ENCODE measurements at regions not wholly inside any gene's neighbourhood (a gene's known extent, or its start where the extent isn't known, plus 50 kb on each side); places are given as distances from the start of the nearest gene placed in this dataset.

DNA sequence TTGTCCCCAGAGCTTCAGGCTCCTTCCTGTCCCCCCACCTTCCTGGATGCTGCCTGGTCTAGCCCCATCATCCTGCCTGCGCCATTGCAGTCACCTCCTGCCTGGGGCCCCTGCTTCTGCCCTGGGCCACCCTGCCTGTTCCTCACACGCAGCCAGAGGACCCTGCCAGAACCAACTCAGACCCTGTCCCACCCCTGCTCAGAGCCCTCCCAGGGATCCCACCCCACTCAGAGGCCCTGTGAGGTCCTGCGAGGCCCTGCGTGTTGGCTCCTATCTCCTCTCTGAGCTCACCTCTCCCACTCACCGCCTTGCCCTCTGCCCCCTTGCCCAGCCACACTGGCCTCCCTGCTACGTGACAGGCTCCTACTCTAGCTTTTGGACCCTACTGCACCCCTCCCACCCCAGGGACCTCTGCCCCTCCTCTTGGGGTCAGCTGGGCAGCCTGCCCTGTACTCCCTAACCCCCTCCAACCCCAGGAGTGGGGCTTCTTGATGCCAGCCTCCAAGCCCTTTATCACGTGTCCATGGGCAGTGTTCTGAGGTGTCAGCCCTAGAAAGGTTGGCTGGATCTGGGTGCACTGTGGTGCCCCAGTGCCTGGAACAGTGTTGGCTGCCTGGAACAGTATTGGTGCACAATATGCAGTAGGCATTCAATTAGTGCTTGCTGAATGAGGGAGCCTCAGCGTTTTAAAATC is 68.3 kb downstream of the CEBPB start:
- DNase-seq (ENCODE audit: low spot score): no peak

- DNase-seq (ENCODE audit: low spot score): no peak
Observed at GRCh38 chr20:50259705-50260478, 69.3 kb downstream of the CEBPB start.

DNA sequence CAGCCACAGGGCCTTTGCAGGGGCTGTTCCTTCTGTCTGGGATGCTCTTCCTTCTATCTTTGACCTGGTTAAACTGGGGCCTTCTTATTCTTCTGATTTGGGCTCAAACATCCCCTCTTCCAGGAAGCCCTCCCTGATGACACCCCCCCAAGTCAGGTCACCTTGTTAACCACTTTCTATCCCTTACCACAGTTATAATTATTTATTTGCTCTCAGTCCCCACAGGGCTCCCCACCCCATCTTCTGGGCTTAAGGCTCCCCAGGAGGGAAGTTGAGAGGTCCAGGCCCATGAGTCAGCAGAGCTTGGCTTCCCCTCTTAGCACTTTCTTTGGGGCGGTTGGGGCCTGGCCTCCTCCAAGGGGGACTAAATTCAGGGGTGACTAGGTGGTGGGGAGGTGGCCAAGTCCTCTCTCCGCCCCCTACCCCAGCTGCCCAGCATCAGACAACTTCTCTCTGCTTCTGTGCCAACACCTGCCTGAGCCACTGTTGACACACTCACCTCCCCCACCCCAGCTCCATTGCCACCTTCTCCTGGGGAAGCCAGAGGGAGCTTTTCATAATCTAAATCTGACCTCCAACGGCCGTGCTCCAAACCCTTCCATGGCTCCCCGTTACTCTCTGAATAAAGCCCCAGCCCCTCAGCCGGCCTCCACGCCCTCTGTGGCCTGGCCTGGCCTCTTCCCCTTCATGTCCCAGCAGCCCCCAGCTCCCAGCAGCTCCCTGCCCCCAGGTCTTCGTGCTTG is 70.0 kb downstream of the CEBPB start:
- DNase-seq (ENCODE audit: low spot score): no peak

DNA sequence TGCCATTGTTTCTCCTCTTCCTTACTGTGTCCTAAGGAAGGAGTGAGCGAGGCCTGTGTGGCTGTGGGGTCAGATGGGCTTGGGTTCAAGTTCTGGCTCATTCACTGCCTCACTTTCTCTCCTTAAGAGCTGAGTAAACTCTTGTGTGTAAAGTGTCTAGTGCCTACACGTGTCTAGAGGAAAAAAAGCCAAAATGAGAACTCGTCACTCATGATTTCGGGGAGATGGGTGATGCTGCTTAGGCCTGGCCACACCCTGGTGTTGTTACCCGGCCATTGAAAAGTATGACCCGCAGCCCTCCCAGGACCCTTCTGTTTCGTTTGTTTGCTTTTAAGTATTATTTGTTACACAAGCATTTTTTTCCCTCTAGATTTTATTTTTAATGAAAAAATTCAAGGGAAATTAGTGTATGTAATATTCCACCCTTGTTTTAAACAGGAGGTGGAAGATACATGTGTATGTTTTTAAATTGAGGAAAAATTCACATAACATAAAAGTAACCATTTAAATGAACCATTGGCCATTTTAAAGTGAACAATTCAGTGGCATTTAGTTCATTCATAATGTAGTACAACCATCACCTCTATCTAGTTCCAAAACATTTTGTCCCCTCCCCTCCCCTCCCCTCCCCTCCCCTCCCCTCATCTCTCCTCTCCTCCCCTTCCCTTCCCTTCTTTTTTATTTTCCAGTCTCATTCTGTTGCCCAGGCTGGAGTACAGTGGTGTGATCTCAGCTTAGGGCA is 71.0 kb downstream of the CEBPB start:
- DNase-seq (ENCODE audit: low spot score): no peak

GRCh38 chr20:50263831-50264230 is 73.2 kb downstream of the CEBPB start:
- no peak for DNase-seq (ENCODE audit: low spot score)

GRCh38 chr20:50264534-50265145 is 74.0 kb downstream of the CEBPB start:
- DNase-seq (ENCODE audit: low spot score): no peak

- no peak for DNase-seq (ENCODE audit: low spot score)
Observed at GRCh38 chr20:50265245-50265946, 74.8 kb downstream of the CEBPB start.

GRCh38 chr20:50266293-50267040 is 75.8 kb downstream of the CEBPB start:
- no peak for DNase-seq (ENCODE audit: low spot score)

DNA sequence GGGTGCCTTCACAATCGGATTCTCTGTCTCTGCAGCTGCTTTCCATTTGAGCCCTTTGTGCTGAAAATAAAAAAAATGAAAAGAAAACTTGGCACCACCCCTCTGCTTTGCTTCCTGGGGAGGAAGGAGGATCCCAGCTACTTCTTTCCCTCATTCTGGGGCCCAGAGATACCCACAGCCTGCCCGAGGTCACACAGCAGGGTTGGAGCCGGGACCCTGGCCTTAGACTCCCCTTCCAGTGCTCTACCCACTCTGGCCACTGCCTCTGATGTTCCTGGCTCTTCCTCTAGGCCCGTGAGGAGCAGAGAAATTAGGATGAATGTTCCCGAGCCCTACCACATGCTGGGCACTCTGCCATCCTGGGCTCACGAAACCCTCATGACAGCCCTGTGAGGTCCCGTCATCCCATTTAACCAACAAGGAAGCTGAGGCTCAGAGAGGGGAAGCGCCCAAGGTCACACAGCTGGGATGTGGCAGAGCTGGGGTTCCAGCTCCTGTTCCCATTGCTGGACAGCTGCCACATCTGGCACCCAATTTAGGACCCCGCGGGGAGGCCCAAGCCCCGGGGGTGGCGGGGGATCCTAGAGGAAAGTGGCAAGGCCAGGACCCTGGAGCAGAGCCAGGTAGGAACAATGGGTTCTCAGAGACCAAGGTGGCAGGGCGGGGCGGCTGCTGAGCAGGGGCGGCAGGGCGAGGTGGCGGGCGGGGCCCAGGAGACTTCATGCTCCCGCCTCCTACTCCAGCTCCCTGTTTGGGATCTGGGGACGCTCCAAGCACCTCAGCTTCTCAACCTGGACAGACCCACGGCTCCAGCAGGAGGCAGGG is 76.6 kb downstream of the CEBPB start:
- peak; percentile 89 for DNase-seq (ENCODE audit: low spot score)

DNA sequence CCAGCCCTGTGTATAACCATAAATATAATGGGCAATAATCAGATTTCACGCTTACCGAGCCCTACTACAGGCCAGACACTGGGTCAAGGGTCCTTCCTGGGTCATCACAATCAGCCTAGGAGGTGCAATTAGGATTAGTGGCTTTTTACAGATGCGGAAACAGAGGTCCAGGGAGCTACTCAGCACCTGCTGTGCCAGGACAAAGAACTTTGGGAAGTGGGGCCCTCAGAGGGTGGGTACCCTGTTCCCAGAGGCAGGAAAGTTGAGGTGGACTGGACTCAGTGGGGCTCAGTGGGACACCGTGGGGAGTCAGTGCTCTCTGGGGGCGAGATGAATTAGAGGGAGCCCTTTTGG is 77.2 kb downstream of the CEBPB start:
- no peak for DNase-seq (ENCODE audit: low spot score)

- no peak for DNase-seq (ENCODE audit: low spot score)
Observed at GRCh38 chr20:50269091-50270033, 78.7 kb downstream of the CEBPB start.

DNA sequence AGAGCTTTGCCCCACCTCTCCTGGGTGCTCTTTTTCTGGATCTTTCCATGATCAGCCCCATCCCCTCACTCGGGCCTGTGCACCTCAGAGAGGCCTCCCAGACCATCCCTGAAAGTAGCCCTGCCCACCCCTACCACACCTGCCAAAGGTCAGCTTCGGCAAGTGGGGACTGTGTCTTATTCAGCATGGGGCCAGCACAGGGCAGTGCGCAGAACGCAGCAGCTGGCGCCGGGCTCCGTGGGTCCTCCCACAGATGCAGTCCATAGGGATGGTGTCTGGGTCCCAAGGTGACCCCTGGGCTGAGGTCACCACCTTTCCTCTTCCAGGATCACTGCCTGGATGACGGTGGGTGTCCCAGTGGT is 79.4 kb downstream of the CEBPB start:
- DNase-seq (ENCODE audit: low spot score): no peak

- no peak for DNase-seq (ENCODE audit: low spot score)
Observed at GRCh38 chr20:50270569-50270968, 79.9 kb downstream of the CEBPB start.

DNA sequence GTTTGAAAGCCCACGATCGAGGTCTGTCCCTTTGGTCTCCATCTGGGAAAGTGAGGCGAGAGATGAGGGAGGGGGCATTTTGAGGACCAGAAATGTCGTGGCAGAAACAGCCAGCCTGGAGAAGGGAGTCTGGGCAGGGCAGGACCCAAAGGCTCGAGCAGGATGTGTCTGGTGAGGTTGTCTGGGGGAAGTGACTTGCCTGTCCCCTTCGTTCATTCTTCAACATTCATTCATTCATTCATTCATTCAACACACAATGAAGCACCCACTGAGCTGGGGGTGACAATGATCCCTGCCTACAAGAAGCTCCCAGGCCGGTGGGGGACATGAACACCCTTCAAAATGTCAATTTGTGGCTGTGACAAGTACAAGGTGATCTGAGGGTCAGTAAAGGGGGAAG is 80.5 kb downstream of the CEBPB start:
- DNase-seq (ENCODE audit: low spot score): no peak

GRCh38 chr20:50271612-50272011 is 81.0 kb downstream of the CEBPB start:
- DNase-seq (ENCODE audit: low spot score): no peak

DNA sequence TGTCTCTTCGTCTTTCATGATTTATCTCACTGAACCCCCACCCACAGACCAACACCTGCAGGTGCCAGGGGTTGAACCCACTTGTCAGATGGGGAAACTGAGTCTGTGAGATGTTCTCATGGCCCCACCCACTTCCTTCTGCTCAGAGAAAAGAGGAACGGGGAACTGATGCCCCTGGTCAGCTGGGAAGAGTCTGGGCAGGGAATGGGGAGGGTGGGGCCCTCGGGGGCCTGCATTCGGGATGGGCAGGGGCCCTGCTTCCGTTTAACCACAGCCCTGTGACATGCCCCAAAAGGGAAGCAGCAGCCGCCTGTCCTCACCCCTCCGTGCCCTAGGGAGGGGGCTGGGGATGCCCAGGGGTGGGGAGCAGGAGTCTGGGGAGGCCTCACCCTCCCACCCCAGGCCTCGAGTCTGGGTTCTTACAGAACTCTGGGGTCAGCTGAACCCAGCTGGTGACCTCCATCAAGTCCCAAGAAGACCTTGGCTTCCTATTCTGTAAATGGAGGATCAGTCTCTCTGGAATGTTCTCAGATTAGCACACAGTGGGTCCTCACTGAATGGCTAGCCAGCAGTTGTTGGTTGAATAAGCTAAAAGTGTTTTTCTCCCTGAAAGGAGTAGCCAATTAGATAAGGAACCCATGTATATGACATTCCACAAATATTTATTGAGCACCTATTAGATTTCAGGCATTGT is 81.5 kb downstream of the CEBPB start:
- DNase-seq (ENCODE audit: low spot score): no peak

DNA sequence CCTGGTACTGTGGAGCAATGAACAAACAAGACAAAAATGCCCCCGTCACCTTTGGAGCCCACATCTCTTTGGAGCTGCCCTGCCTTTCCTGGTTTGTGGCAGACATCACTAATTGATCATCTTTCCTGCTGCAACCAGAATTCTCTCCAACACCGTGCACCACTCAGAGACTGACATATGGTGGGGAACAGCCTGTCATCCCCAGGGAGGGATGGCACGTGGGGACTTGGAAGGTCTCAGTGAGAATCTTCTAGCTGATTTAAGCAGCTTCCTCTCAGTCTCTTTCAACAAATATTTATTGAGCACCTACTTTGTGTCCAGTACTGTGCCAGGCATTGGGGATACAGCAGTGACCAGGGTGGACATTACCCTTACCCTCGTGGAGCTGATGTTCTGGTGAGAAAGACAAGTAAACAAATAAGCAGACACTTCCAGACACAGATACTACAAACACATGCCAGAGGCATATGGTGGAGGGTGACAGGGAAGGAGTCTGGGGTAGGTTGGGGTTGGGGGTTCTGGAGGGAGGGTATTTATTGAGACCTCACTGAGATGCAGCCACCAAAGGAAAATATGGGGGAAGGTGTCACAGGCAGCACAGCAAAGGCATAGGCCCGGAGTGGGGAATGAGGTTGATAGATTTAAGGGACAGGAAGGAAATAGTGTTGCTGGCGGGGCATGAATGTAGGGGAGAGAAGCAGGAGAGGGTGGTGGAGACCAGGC is 82.3 kb downstream of the CEBPB start:
- DNase-seq (ENCODE audit: low spot score): no peak

All from GM03348 (cell line).